Activated naive CD4-positive, alpha-beta T cell treated with anti-CD3 and anti-CD28 coated beads, Interleukin-2, amount 50 U/mL, for 16 hours (primary cell): ENCODE measurements at regions not wholly inside any gene's neighbourhood (a gene's known extent, or its start where the extent isn't known, plus 50 kb on each side); places are given as distances from the start of the nearest gene placed in this dataset.
"Not testable (repeated sequence)": the region's sequence is repeated elsewhere in the genome, so short reads cannot be mapped to it uniquely, and the experiment has no call there.

Source experiments
- DNase-seq: peaks from one replicate; pipeline ENCODE4 v3.0.0-alpha.2; 2020

- no peak for DNase-seq
Measured at GRCh38 chr6:14217728-14218518, 100.4 kb downstream of the CD83 start.

- no peak for DNase-seq
Measured at GRCh38 chr6:14218519-14218800, 100.9 kb downstream of the CD83 start.

- DNase-seq: no peak
Measured at GRCh38 chr6:14221564-14222279, 104.2 kb downstream of the CD83 start.

- no peak for DNase-seq
Measured at GRCh38 chr6:14222956-14223355, 105.4 kb downstream of the CD83 start.

- DNase-seq: no peak
Measured at GRCh38 chr6:14224359-14225103, 107.0 kb downstream of the CD83 start.

- DNase-seq: no peak
Measured at GRCh38 chr6:14226051-14226660, 108.6 kb downstream of the CD83 start.

GRCh38 chr6:14228571-14228970 lies 111.0 kb downstream of the CD83 start:
- DNase-seq: peak; percentile 50

- DNase-seq: no peak
Measured at GRCh38 chr6:14231071-14231483, 113.5 kb downstream of the CD83 start.

- no peak for DNase-seq
Measured at GRCh38 chr6:14231501-14232280, 114.1 kb downstream of the CD83 start.

GRCh38 chr6:14232889-14233288 lies 115.3 kb downstream of the CD83 start:
- no peak for DNase-seq

GRCh38 chr6:14235653-14236356 lies 118.2 kb downstream of the CD83 start:
- no peak for DNase-seq

- DNase-seq: no peak
Measured at GRCh38 chr6:14239097-14239496, 121.5 kb downstream of the CD83 start.

- no peak for DNase-seq
Measured at GRCh38 chr6:14240411-14241166, 123.0 kb downstream of the CD83 start.

GRCh38 chr6:14241255-14242070 lies 123.9 kb downstream of the CD83 start:
- DNase-seq: no peak

GRCh38 chr6:14242912-14243311 lies 125.3 kb downstream of the CD83 start:
- DNase-seq: not testable (repeated sequence)

- no peak for DNase-seq
Measured at GRCh38 chr6:14243597-14243996, 126.0 kb downstream of the CD83 start.

- DNase-seq: no peak
Measured at GRCh38 chr6:14246876-14247275, 129.3 kb downstream of the CD83 start.

GRCh38 chr6:14250573-14250972 lies 133.0 kb downstream of the CD83 start:
- DNase-seq: no peak

GRCh38 chr6:14252271-14252850 lies 134.8 kb downstream of the CD83 start:
- DNase-seq: no peak

GRCh38 chr6:14254505-14254904 lies 136.9 kb downstream of the CD83 start:
- no peak for DNase-seq
